Right forelimb (tissue), 1 donor: ENCODE measurements at regions not wholly inside any gene's neighbourhood (a gene's known extent, or its start where the extent isn't known, plus 50 kb on each side); places are given as distances from the start of the nearest gene placed in this dataset.

ENCODE experiments used
- DNase-seq: peaks from one replicate; pipeline ENCODE4 v3.0.0-alpha.2; 2018

- DNase-seq, result no peak
These were observed 131.9 kb downstream of the SHANK2 start for GRCh38 chr11:71120471-71120896.

- no peak for DNase-seq
These were observed 132.6 kb downstream of the SHANK2 start for GRCh38 chr11:71119656-71120269.

- no peak for DNase-seq
These were observed 133.6 kb downstream of the SHANK2 start for GRCh38 chr11:71118671-71119250.

GRCh38 chr11:71117311-71117710, 135.1 kb downstream of the SHANK2 start:
- DNase-seq, result no peak

GRCh38 chr11:71116693-71117040, 135.7 kb downstream of the SHANK2 start:
- no peak for DNase-seq

- no peak for DNase-seq
These were observed 136.3 kb downstream of the SHANK2 start for GRCh38 chr11:71115770-71116692.

- no peak for DNase-seq
These were observed 138.1 kb downstream of the SHANK2 start for GRCh38 chr11:71114124-71114851.

- no peak for DNase-seq
These were observed 139.4 kb downstream of the SHANK2 start for GRCh38 chr11:71112990-71113389.

- DNase-seq, result no peak
These were observed 139.9 kb downstream of the SHANK2 start for GRCh38 chr11:71112454-71112853.

GRCh38 chr11:71109586-71109985, 142.8 kb downstream of the SHANK2 start:
- DNase-seq, result no peak

GRCh38 chr11:71109186-71109585, 143.2 kb downstream of the SHANK2 start:
- DNase-seq, result no peak

GRCh38 chr11:71108013-71108865, 144.1 kb downstream of the SHANK2 start:
- no peak for DNase-seq

GRCh38 chr11:71106671-71107070, 145.7 kb downstream of the SHANK2 start:
- DNase-seq, result no peak

GRCh38 chr11:71103266-71103665, 149.1 kb downstream of the SHANK2 start:
- DNase-seq, result no peak

- no peak for DNase-seq
These were observed 150.0 kb downstream of the SHANK2 start for GRCh38 chr11:71102251-71102995.

GRCh38 chr11:71101606-71102005, 150.8 kb downstream of the SHANK2 start:
- no peak for DNase-seq

- no peak for DNase-seq
These were observed 151.3 kb downstream of the SHANK2 start for GRCh38 chr11:71101046-71101445.

- DNase-seq, result no peak
These were observed 153.6 kb downstream of the SHANK2 start for GRCh38 chr11:71098776-71099175.

- DNase-seq, result no peak
These were observed 154.7 kb downstream of the SHANK2 start for GRCh38 chr11:71097506-71098240.

- no peak for DNase-seq
These were observed 155.5 kb downstream of the SHANK2 start for GRCh38 chr11:71096751-71097388.
